Adrenal gland (tissue), 5 donors: ENCODE measurements at regions not wholly inside any gene's neighbourhood (a gene's known extent, or its start where the extent isn't known, plus 50 kb on each side); places are given as distances from the start of the nearest gene placed in this dataset.

Experiments used
- POLR2A ChIP-seq, 2 donors: fragments of 450-650 bp; IDR thresholded peaks; one replicate each; pipeline ENCODE4 v1.6.1; 2017; ENCODE audit warnings: antibody characterized with exemption in 2 of 2, mild to moderate bottlenecking in 2 of 2, moderate library complexity in 1 of 2
- TF ChIP-seq, protein P1 (sequence below), 6 experiments: fragments of 450-650 bp in 4 of 6; fragments of 200-600 bp in 2 of 6; sonication (generic) in 1 of 6; IDR thresholded peaks; 1 replicate in 5 of 6; 2 replicates in 1 of 6; pipeline versions ENCODE4 v1.5.1 to v1.8.0; 2016 to 2021; ENCODE audit warnings: antibody characterized with exemption in 6 of 6, mild to moderate bottlenecking in 2 of 6, moderate library complexity in 1 of 6
- donor health status: DM: no; HTN: no; CAD: no.

DNA sequence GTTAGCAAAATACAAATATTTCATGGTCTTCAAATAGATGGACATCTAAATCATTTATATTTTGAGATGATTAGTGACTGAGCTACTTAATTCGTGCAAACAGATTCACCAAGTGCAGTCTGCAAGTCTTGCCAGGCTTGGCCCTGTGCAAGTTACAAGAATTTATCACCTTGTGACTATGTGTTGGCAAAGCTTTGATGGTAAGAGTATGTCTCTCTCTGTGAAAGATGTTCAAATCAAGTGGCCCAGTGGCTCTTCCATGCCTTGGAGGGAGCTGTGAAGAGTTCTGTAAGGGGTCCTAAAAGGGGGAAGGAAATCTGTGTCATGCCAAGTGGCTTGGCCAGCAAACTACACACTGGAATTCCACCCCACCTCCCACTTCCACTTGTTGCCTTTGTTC is 397.3 kb downstream of the TYW1 start:
- TF ChIP-seq, protein P1, sequence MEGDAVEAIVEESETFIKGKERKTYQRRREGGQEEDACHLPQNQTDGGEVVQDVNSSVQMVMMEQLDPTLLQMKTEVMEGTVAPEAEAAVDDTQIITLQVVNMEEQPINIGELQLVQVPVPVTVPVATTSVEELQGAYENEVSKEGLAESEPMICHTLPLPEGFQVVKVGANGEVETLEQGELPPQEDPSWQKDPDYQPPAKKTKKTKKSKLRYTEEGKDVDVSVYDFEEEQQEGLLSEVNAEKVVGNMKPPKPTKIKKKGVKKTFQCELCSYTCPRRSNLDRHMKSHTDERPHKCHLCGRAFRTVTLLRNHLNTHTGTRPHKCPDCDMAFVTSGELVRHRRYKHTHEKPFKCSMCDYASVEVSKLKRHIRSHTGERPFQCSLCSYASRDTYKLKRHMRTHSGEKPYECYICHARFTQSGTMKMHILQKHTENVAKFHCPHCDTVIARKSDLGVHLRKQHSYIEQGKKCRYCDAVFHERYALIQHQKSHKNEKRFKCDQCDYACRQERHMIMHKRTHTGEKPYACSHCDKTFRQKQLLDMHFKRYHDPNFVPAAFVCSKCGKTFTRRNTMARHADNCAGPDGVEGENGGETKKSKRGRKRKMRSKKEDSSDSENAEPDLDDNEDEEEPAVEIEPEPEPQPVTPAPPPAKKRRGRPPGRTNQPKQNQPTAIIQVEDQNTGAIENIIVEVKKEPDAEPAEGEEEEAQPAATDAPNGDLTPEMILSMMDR (IDR thresholded peaks at IDR 0.05), result no peak
- TF ChIP-seq POLR2A (IDR thresholded peaks at IDR 0.05), result no peak
